CD14-positive monocyte (primary cell): ENCODE measurements at regions not wholly inside any gene's neighbourhood (a gene's known extent, or its start where the extent isn't known, plus 50 kb on each side); places are given as distances from the start of the nearest gene placed in this dataset.

Source experiments
- DNase-seq, 3 donors: peaks; one replicate each; pipeline ENCODE4 v3.0.0-alpha.2; 2011 to 2022
- H2AFZ ChIP-seq: 2 replicates; pipeline ENCODE4 v1.6.0; 2012; ENCODE audit warnings: mild to moderate bottlenecking, low read depth, low read length, inconsistent platforms; ENCODE audit not compliant: insufficient read depth, poor library complexity, severe bottlenecking
- H3K27ac ChIP-seq, 2 donors: 1 replicate in 1 of 2; 2 replicates in 1 of 2; pipeline ENCODE4 v1.5.1; 2012 to 2013; ENCODE audit warnings: low read length in 2 of 2, control low read depth in 1 of 2, inconsistent platforms in 1 of 2, low read depth in 1 of 2, mild to moderate bottlenecking in 1 of 2
- H3K27me3 ChIP-seq, 2 donors: one replicate each; pipeline versions ENCODE4 v1.6.0 to v1.6.1; 2011 to 2013; ENCODE audit warnings: low read length in 2 of 2; ENCODE audit not compliant: control insufficient read depth in 2 of 2, insufficient read depth in 2 of 2
- H3K36me3 ChIP-seq, 2 donors: replicated peaks in 1 of 2; 1 replicate in 1 of 2; 2 replicates in 1 of 2; pipeline versions ENCODE4 v1.5.1 to v1.6.1; 2012 to 2013; ENCODE audit warnings: low read length in 2 of 2, control low read depth in 1 of 2, inconsistent platforms in 1 of 2, mild to moderate bottlenecking in 1 of 2; ENCODE audit not compliant: insufficient read depth in 2 of 2, control insufficient read depth in 1 of 2
- H3K4me1 ChIP-seq, 2 donors: 1 replicate in 1 of 2; 2 replicates in 1 of 2; pipeline versions ENCODE4 v1.5.1 to v1.6.1; 2012 to 2013; ENCODE audit warnings: low read length in 2 of 2, control low read depth in 1 of 2, inconsistent platforms in 1 of 2, mild to moderate bottlenecking in 1 of 2, moderate library complexity in 1 of 2; ENCODE audit not compliant: insufficient read depth in 2 of 2, control insufficient read depth in 1 of 2
- H3K4me2 ChIP-seq: replicated peaks from 2 replicates; pipeline ENCODE3; 2012; ENCODE audit warnings: low read length, moderate library complexity, mild to moderate bottlenecking; ENCODE audit not compliant: poor library complexity, severe bottlenecking; ENCODE audit errors: extremely low read depth
- H3K4me3 ChIP-seq, 3 experiments: fragments of 200-600 bp in 1 of 3; sonication (generic) in 1 of 3; replicated peaks in 1 of 3; 1 replicate in 2 of 3; 2 replicates in 1 of 3; pipeline ENCODE4 v1.5.1; 2011 to 2013; ENCODE audit warnings: low read length in 3 of 3, mild to moderate bottlenecking in 3 of 3, control low read depth in 2 of 3, low read depth in 2 of 3, inconsistent platforms in 1 of 3, moderate library complexity in 1 of 3
- H3K79me2 ChIP-seq: 2 replicates; pipeline ENCODE4 v1.6.0; 2012; ENCODE audit warnings: mild to moderate bottlenecking, control low read depth, inconsistent platforms, low read length, moderate library complexity; ENCODE audit not compliant: insufficient read depth
- H3K9ac ChIP-seq: 2 replicates; pipeline ENCODE4 v1.6.0; 2017; ENCODE audit warnings: low read length, mild to moderate bottlenecking; ENCODE audit not compliant: insufficient read depth, poor library complexity, severe bottlenecking
- H3K9me3 ChIP-seq, 2 donors: replicated peaks in 1 of 2; 1 replicate in 1 of 2; 2 replicates in 1 of 2; pipeline versions ENCODE4 v1.5.1 to v1.6.1; 2012 to 2013; ENCODE audit warnings: low read length in 2 of 2, control low read depth in 1 of 2; ENCODE audit not compliant: control insufficient read depth in 1 of 2, insufficient read depth in 1 of 2
- H4K20me1 ChIP-seq: 2 replicates; pipeline ENCODE4 v1.6.0; 2012; ENCODE audit warnings: mild to moderate bottlenecking, low read length, control low read depth, moderate library complexity; ENCODE audit not compliant: insufficient read depth
- H3K27ac Mint-ChIP-seq, 7 donors: one replicate each; pipeline ENCODE4 v1.8.0; 2020; ENCODE audit warnings: mild to moderate bottlenecking in 7 of 7, mixed read lengths in 7 of 7, moderate library complexity in 6 of 7, inconsistent platforms in 2 of 7
- H3K27me3 Mint-ChIP-seq, 3 donors: one replicate each; pipeline ENCODE4 v1.8.0; 2021 to 2022; ENCODE audit warnings: low read depth in 3 of 3, mild to moderate bottlenecking in 3 of 3, mixed read lengths in 3 of 3, moderate library complexity in 3 of 3, inconsistent platforms in 1 of 3
- H3K36me3 Mint-ChIP-seq, 2 donors: one replicate each; pipeline ENCODE4 v1.8.0; 2020; ENCODE audit warnings: mixed read lengths in 2 of 2, inconsistent platforms in 1 of 2, mild to moderate bottlenecking in 1 of 2
- H3K4me1 Mint-ChIP-seq: one replicate; pipeline ENCODE4 v1.8.0; 2020; ENCODE audit warnings: mild to moderate bottlenecking, mixed read lengths
- H3K4me3 Mint-ChIP-seq, 2 donors: one replicate each; pipeline ENCODE4 v1.8.0; 2020; ENCODE audit warnings: mild to moderate bottlenecking in 2 of 2, mixed read lengths in 2 of 2, moderate library complexity in 1 of 2
- H3K9me3 Mint-ChIP-seq, 7 donors: one replicate each; pipeline ENCODE4 v1.8.0; 2020 to 2022; ENCODE audit warnings: mixed read lengths in 7 of 7, mild to moderate bottlenecking in 6 of 7, moderate library complexity in 6 of 7, inconsistent platforms in 2 of 7
- CTCF ChIP-seq: fragments of 200-600 bp; IDR thresholded peaks from one replicate; pipeline ENCODE4 v1.8.0; 2022; ENCODE audit warnings: antibody characterized with exemption, mild to moderate bottlenecking
- WGBS: methylation state at CpG from one replicate; pipeline ENCODE4 v1.1.5; 2013; ENCODE audit warnings: missing lambda C conversion rate; ENCODE audit not compliant: insufficient coverage; 5-methylcytosine and 5-hydroxymethylcytosine counted together
- intact Hi-C, 2 donors: fragments of 100-400 bp; cut with micrococcal nuclease; formaldehyde crosslinking; loops; one replicate each; pipeline versions ENCODE4 v1.15.0 to v1.15.1; 2023

DNA sequence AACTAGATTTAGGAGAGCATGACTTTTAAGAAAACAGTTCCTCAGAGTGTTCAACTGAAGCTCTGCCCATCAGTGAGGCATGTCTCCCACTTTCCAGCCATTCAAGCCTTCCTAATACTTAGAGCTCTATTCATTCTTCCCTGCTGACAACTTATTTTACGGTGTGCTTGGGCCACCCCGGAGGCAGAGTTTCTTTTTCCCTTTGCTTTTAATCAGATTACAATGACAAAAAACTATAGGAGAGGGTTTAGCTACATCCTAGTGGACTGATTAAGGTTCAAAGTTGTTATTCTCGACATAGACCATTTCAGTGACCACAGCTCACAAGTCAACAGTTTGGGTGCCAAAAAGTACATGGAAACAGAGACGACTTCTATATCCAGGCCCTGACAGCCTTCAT, 167.8 kb upstream of the TRIB2 start:
- TF ChIP-seq CTCF: no peak
- H2AFZ ChIP-seq: no peak overlapping the region
- intact Hi-C loops: no loop called here

GRCh38 chr2:12549641-12550040, 167.1 kb upstream of the TRIB2 start:
- Histone ChIP-seq H2AFZ (no peak overlapping the region), H3K36me3 (no peaks in the 10 kb centered on the region), H4K20me1 (no peaks in the 10 kb centered on the region), H3K9me3 (no peaks in the 10 kb centered on the region), H3K4me3 (no peak overlapping the region), H3K79me2 (no peaks in the 10 kb centered on the region), H3K27me3 (no peaks in the 10 kb centered on the region), H3K27ac (no peak overlapping the region), H3K4me1 (peaks cover 3 to 12% of the 10 kb centered on the region in 2 donors), H3K9ac (no peak overlapping the region), H3K4me2 (no peak overlapping the region)
- Mint-ChIP-seq H3K4me3 (no peak overlapping the region), H3K9me3 (peaks cover 0 to 5% (median 0%) of the 10 kb centered on the region in 7 donors), H3K27ac (no peak overlapping the region), H3K4me1 (peaks cover 7% of the 10 kb centered on the region), H3K36me3 (no peaks in the 10 kb centered on the region), H3K27me3 (peaks cover 0 to 3% (median 3%) of the 10 kb centered on the region in 3 donors)
- no CpG with 5 or more reads among the region's 2 CpGs for WGBS
- no peak for DNase-seq
- intact Hi-C loops: no loop called here
- TF ChIP-seq CTCF: no peak

More for the DNA sequence above, 167.8 kb upstream of the TRIB2 start:
- H3K9ac ChIP-seq: no peak overlapping the region
- no peak for DNase-seq
- H3K4me2 ChIP-seq: no peak overlapping the region
- WGBS: no CpG with 5 or more reads among the region's 4 CpGs
- H3K27me3 ChIP-seq: no peaks in the 10 kb centered on the region
- H3K4me3 ChIP-seq: no peak overlapping the region
- Mint-ChIP-seq H3K27ac (no peak overlapping the region), H3K9me3 (peaks cover 0 to 5% (median 0%) of the 10 kb centered on the region in 7 donors), H3K27me3 (peaks cover 0 to 3% (median 3%) of the 10 kb centered on the region in 3 donors), H3K4me3 (no peak overlapping the region), H3K36me3 (no peaks in the 10 kb centered on the region), H3K4me1 (peaks cover 7% of the 10 kb centered on the region)
- H3K4me1 ChIP-seq: peaks cover 3 to 9% of the 10 kb centered on the region in 2 donors
- H3K9me3 ChIP-seq: no peaks in the 10 kb centered on the region
- no peaks in the 10 kb centered on the region for H3K36me3 ChIP-seq
- H3K27ac ChIP-seq: no peak overlapping the region
- no peaks in the 10 kb centered on the region for H4K20me1 ChIP-seq
- no peaks in the 10 kb centered on the region for H3K79me2 ChIP-seq
